LNCAP (cell line): ENCODE measurements at regions not wholly inside any gene's neighbourhood (a gene's known extent, or its start where the extent isn't known, plus 50 kb on each side); places are given as distances from the start of the nearest gene placed in this dataset.
A peak's percentile ranks its signal among the peaks of the same experiment; 100 is the strongest.

Experiments used
- TF ChIP-seq, protein P1 (sequence below): fragments of 450-650 bp; IDR thresholded peaks from 2 replicates; pipeline ENCODE4 v1.5.1; 2017; ENCODE audit warnings: mild to moderate bottlenecking

DNA sequence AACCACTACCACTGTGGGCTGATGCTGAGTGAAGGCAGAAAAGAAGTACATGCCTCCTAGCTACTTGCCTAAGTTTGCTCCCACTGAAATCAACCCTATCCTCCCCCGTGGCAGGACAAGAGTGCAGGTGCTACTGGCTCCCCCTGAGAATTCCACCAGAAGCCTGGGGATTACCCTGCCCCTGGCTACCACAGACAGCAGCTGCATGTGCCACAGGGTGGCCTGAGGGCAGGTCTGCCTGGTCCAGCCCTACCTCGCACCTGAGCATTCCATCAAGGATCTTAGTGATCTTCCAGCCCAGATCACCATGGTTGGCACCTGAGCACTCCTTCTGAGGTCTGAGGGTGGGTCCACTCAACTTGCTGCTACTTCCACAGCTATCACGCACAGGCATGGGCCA, 176.4 kb upstream of the SMIM30 start:
- TF ChIP-seq, protein P1, sequence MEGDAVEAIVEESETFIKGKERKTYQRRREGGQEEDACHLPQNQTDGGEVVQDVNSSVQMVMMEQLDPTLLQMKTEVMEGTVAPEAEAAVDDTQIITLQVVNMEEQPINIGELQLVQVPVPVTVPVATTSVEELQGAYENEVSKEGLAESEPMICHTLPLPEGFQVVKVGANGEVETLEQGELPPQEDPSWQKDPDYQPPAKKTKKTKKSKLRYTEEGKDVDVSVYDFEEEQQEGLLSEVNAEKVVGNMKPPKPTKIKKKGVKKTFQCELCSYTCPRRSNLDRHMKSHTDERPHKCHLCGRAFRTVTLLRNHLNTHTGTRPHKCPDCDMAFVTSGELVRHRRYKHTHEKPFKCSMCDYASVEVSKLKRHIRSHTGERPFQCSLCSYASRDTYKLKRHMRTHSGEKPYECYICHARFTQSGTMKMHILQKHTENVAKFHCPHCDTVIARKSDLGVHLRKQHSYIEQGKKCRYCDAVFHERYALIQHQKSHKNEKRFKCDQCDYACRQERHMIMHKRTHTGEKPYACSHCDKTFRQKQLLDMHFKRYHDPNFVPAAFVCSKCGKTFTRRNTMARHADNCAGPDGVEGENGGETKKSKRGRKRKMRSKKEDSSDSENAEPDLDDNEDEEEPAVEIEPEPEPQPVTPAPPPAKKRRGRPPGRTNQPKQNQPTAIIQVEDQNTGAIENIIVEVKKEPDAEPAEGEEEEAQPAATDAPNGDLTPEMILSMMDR: no peak

- TF ChIP-seq, protein P1: no peak
Observed at GRCh38 chr7:113292105-113292504, 173.8 kb upstream of the SMIM30 start.

DNA sequence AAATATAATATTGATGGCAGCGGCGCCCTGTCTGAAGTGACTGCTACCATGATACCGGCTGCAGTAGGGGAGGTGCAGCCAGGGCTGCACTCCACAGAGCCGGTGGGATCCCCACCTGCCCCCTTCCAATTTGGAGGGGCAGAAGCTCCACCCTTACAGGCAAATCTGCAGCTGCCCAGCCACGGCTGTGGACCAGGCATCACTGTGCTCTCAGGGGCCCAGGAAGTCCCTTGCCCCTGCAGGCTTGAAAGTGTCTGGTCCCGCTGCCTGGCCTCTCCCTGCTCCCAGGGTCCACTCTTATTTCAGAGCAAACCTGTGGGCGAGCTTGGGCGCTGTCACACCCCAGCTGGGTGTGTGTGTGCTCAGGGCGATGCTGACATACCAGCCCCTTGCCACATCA, 172.7 kb upstream of the SMIM30 start:
- TF ChIP-seq, protein P1: no peak

DNA sequence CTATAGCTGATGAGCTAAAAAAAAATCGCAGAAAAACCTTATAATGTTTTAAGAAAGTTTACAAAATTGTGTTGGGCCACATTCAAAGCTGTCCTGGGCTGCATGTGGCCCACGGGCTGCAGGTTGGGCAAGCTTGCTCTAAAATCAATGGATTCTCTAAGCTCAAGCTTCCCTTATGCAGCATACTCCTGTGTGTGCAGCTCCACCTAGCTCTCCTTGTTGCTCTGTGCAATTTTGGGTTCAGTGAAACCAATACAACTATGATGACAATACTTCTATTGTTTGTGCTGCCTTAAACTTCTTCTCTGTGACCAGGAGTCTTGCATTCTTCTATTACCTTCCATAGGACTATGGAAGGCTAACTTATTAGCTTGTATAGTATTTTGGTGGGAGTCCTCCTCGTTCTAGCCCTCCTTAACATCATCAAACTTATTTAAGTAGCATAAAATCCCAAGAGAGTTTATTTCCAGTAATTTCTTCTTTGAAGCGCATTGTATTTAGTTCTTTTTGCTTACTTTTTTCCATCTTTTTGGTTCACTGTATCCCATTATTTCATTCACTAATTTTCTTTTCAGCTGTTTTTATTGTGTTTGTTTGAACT, 170.9 kb upstream of the SMIM30 start:
- TF ChIP-seq, protein P1: peak; percentile 81

DNA sequence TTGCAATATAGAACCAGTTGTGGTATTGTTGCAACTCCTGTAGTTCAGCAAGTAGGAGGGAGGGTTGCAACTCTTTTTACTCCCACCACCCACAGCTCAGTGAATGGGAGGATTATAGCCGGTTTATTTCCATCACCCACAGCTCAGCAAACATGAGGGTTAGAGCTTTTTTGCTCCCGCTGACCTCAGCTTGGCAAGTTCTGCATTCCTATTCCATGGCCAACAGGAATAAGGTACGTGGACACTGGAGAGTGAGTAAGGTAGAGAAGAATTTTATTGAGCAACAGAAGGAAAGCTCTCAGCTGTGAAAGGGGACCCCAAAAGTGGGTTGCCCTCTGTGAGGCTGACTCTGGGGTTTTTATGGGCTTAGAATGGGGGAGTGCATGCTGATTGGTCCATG, 167.1 kb upstream of the SMIM30 start:
- TF ChIP-seq, protein P1: no peak

DNA sequence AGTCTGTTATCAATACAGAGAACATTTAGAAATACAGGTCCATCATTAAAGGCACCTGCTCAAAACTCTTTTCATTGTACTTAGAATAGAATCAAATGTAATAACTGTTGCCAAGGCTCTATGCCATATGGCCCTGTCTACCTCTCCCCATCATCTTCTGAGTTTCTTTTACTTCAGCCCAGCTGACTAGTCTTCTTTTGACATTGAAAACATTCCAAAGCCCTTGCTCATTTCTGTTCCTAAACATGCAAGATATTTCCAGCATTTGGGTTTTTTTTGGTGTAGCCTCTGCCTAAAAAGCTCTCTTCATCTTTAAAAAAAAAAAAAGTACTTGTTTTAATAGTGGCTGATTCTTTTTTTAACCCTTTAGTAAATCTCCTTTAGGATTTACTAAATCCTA, 165.5 kb upstream of the SMIM30 start:
- TF ChIP-seq, protein P1: no peak

GRCh38 chr7:113282875-113283274, 164.5 kb upstream of the SMIM30 start:
- TF ChIP-seq, protein P1: no peak

GRCh38 chr7:113281223-113281622, 162.9 kb upstream of the SMIM30 start:
- TF ChIP-seq, protein P1: no peak
